ENCODE measurements at regions not wholly inside any gene's neighbourhood (a gene's known extent, or its start where the extent isn't known, plus 50 kb on each side); places are given as distances from the start of the nearest gene placed in this dataset.

- no peak for TF ChIP-seq POLR2A (IDR thresholded peaks at IDR 0.05; ENCODE audit: low read length)
- TF ChIP-seq MAZ (IDR thresholded peaks at IDR 0.05; ENCODE audit: borderline replicate concordance, low read depth, low read length): no peak
- no peak for TF ChIP-seq CTCF (IDR thresholded peaks at IDR 0.05)
- TF ChIP-seq MAX (IDR thresholded peaks at IDR 0.05): no peak
- TF ChIP-seq EP300 (IDR thresholded peaks at IDR 0.05): no peak
- no peak for TF ChIP-seq ZC3H11A (IDR thresholded peaks at IDR 0.05)
- TF ChIP-seq JUN (IDR thresholded peaks at IDR 0.05): no peak
- no peak for TF ChIP-seq SREBF2 (IDR thresholded peaks at IDR 0.05)
- TF ChIP-seq RCOR1 (IDR thresholded peaks at IDR 0.05; ENCODE audit: low read depth, low read length): no peak
- no peak for TF ChIP-seq CHD2 (IDR thresholded peaks at IDR 0.05; ENCODE audit: low read length, partially characterized antibody)
- TF ChIP-seq RAD21 (conservative IDR thresholded peaks at IDR 0.05 in 1 of 2, IDR thresholded peaks at IDR 0.05 in 1 of 2): no peak
- TF ChIP-seq KDM5A (IDR thresholded peaks at IDR 0.05): no peak
- TF ChIP-seq NR3C1 (IDR thresholded peaks at IDR 0.05): no peak
- no peak for TF ChIP-seq HDAC2 (IDR thresholded peaks at IDR 0.05)
Observed at GRCh38 chr2:105961599-105962146, 217.0 kb downstream of the NCK2 start.

All from A549 (cell line).